MM.1S (cell line): ENCODE measurements at regions not wholly inside any gene's neighbourhood (a gene's known extent, or its start where the extent isn't known, plus 50 kb on each side); places are given as distances from the start of the nearest gene placed in this dataset.

ENCODE experiments used
- CTCF ChIP-seq: fragments of 300-600 bp; sonication (generic); IDR thresholded peaks from 2 replicates; pipeline ENCODE4 v1.5.1; 2016; ENCODE audit warnings: antibody characterized with exemption, low read length, mixed read lengths
- EZH2 ChIP-seq: fragments of 300-600 bp; sonication (generic); optimal IDR thresholded peaks from 2 replicates; pipeline ENCODE3; 2017; ENCODE audit warnings: low read depth, mild to moderate bottlenecking, antibody characterized with exemption, low read length, mixed read lengths

GRCh38 chr10:81817596-81818170 lies 57.3 kb upstream of the NRG3 start:
- TF ChIP-seq CTCF (no peak), EZH2 (no peak)
